Choroid plexus epithelial cell (primary cell): ENCODE measurements at regions not wholly inside any gene's neighbourhood (a gene's known extent, or its start where the extent isn't known, plus 50 kb on each side); places are given as distances from the start of the nearest gene placed in this dataset.

ENCODE experiments used
- DNase-seq: peaks from one replicate; pipeline ENCODE4 v3.0.0-alpha.2; 2010; ENCODE audit warnings: low read depth
- H3K4me3 ChIP-seq: 2 replicates; pipeline ENCODE4 v1.5.1; 2011; ENCODE audit warnings: low read depth, mild to moderate bottlenecking, control low read depth, low read length, moderate library complexity
- TF ChIP-seq, protein P1 (sequence below): conservative IDR thresholded peaks from 2 replicates; pipeline ENCODE4 v1.5.1; 2011; ENCODE audit warnings: low read depth, mild to moderate bottlenecking, control low read depth, inconsistent platforms, low read length, moderate library complexity

DNA sequence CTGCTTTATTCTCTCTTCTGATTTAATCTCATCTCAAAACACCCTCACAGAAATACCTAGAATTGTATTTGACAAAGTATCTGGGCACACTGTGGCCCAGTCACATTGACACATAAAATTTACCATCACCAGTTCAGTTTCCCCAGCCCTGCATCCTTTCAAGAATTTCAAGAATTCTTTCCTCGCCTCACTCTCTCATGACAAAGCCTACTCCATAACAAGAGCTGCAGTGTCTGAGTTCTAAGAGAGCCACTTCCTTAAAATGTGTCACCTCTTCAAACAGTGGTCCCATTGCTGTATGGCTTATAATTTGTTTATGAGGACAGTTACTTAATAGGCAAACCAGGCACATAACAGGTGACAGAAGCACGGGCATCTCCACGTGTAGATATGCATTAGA lies 90.9 kb upstream of the STK39 start:
- DNase-seq: no peak
- TF ChIP-seq, protein P1, sequence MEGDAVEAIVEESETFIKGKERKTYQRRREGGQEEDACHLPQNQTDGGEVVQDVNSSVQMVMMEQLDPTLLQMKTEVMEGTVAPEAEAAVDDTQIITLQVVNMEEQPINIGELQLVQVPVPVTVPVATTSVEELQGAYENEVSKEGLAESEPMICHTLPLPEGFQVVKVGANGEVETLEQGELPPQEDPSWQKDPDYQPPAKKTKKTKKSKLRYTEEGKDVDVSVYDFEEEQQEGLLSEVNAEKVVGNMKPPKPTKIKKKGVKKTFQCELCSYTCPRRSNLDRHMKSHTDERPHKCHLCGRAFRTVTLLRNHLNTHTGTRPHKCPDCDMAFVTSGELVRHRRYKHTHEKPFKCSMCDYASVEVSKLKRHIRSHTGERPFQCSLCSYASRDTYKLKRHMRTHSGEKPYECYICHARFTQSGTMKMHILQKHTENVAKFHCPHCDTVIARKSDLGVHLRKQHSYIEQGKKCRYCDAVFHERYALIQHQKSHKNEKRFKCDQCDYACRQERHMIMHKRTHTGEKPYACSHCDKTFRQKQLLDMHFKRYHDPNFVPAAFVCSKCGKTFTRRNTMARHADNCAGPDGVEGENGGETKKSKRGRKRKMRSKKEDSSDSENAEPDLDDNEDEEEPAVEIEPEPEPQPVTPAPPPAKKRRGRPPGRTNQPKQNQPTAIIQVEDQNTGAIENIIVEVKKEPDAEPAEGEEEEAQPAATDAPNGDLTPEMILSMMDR: no peak
- no peak overlapping the region for H3K4me3 ChIP-seq

DNA sequence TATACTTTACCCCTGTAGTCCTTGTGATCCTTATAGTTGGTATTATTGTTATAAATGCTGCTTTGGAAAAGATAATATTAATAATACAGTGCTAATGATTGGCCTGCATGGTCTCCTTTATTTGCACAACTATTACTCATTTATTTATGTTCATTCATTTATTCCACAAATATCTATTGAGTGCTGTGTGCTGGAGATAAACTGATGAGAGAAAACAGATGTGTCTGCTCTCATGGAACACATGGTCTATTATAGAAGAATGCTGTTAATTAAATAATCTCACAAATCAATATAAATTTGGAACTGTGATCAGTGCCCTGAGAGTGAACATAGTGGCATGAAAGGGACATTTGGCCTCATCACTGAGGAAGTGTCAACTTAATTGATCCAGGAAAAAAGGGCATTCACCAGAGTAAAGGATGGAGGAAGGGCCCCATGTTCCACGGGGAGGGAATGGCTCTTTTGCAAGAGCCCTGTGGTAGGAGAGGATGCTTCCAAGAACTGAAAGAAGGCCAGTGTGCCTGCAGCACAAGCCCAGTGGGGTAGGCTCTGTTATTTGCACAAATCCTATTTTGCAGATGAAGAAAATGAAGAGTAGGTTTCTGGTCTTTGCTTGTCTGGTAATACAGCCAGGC lies 91.5 kb upstream of the STK39 start:
- no peak for DNase-seq
- H3K4me3 ChIP-seq: no peak overlapping the region
- TF ChIP-seq, protein P1: no peak

- no peak for DNase-seq
- H3K4me3 ChIP-seq: no peak overlapping the region
- TF ChIP-seq, protein P1: no peak
Observed at GRCh38 chr2:168340931-168341330, 93.5 kb upstream of the STK39 start.

- no peak overlapping the region for H3K4me3 ChIP-seq
- peak; percentile 28 for DNase-seq
- TF ChIP-seq, protein P1: no peak
Observed at GRCh38 chr2:168343586-168343985, 96.2 kb upstream of the STK39 start.

- no peak overlapping the region for H3K4me3 ChIP-seq
- TF ChIP-seq, protein P1: no peak
Observed at GRCh38 chr2:168344706-168345105, 97.3 kb upstream of the STK39 start.

DNA sequence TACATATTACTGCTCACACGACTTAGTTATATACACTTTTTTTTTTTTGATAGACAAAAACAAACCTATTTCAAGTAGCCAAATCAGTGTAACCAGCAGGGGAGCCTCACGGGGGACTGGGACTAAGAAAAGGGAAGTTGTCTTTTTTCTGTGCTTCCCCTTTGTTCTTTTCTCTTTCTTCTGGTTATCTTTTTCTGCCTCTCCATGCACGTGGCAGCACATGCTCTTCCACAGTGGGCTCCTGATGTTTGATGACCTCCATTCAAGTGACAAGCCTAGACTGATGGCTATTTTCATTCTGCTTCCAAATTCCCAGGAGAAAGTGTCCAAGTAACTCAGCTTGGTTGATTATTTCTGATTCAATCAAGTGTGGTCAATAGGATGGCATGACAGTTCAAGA lies 98.2 kb upstream of the STK39 start:
- H3K4me3 ChIP-seq: no peak overlapping the region
- TF ChIP-seq, protein P1: peak; percentile 10
- DNase-seq: no peak

More at GRCh38 chr2:168344706-168345105, 97.3 kb upstream of the STK39 start:
- DNase-seq: no peak

DNA sequence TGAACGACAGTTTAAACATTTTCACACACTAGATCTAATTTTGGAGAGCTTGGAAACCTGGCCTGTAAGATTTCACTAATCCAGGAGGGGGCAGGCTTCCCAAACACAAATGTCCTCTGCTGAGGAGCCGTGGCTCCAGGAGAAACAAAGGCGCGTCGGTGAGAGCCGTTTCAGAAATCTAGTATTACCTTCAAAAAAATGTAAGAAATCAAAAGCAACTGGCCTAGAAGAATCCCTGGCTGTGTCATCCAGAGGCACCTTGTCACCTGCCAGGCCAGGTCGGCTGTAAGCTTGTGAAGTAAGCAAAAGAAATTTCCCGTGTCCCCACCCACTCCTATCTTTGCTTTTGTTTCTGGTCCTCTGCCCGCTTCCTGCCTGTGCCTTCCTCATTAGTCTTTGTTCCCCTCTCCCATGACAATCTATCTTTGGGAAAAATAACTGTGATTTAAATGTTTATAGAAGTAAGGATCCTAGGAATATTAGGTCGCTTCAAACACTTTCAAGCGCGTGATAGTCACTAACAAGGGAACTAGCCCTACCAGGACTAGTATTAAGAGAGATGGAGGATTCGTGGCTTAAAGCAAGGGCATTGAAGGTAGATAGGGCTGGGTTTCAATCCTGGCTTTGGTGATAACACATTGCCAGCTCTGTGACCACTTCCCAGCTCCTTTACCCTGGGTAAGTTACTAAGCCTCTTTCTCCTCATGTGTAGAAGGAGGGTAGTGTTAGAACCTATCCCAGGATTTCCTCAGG lies 99.5 kb upstream of the STK39 start:
- H3K4me3 ChIP-seq: peak overlapping the region; percentile 62
- DNase-seq: peak; percentile 84
- TF ChIP-seq, protein P1: peak; percentile 82
